Hematopoietic multipotent progenitor cell treated with erythropoietin and hydrocortisone succinate and interleukin-3 and kit ligand, for 6 days (in vitro differentiated cells): ENCODE measurements at regions not wholly inside any gene's neighbourhood (a gene's known extent, or its start where the extent isn't known, plus 50 kb on each side); places are given as distances from the start of the nearest gene placed in this dataset.
"Not testable (repeated sequence)": the region's sequence is repeated elsewhere in the genome, so short reads cannot be mapped to it uniquely, and the experiment has no call there.

Experiments used
- DNase-seq: peaks from one replicate; pipeline ENCODE4 v3.0.0-alpha.2; 2015

- no peak for DNase-seq
These were observed 437.3 kb upstream of the ADAMTSL1 start for GRCh38 chr9:18036422-18037187.

DNA sequence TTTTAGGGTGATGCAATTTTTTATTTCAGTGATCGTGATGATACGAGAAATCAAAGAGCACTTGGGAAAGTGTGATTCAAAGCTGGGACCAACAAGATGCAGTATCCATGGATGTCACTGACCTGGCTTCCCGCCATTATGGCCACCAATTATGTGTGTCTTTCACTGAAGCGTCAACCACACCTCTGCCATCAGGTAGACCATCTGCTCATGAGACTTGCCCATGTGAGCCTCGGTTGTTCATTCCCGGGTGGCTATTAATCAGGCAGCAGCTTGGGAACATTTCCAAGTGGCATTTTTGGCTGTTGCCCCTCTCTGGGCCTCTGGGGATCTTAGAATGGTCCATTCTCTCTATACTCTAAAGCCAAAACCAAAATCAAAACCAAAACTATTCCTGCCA, 436.0 kb upstream of the ADAMTSL1 start:
- DNase-seq, result no peak

DNA sequence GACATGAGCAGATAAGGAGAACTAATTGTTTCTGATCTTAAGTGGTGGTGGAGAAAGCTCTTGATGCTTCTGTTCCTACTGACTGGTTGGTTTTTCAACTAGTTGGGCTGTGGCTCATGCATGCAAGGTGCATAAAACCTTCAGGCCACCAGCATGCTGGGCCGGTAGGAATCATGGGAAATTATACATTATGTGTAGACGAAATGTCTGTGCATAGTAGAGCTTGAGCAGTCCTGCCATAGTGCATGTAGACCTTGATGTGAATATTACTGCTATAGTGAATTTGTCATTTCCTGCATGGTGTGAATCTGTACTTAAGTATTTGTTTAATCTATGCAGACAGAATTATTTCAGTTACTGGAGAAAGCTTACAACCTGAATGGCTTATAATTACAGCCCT, 433.6 kb upstream of the ADAMTSL1 start:
- DNase-seq, result no peak

DNA sequence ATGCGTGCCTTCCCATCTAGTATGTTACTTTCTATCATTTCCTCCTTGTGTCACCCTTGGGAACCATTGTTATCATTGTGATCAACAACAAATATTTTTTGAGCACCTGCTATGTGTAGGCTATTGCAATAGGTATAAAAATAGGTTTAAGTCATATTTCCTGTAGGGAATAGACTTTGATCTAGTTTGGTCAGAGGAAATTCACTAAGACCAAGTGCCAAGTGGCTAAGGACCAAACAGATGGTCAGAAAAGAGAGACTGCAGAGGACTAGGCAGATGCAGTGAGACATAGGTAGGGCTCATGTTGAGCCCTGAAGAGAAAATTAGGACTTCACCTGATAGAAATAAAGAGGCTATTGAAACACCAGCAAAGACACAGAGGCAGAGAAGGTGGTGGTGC, 430.0 kb upstream of the ADAMTSL1 start:
- DNase-seq, result no peak

DNA sequence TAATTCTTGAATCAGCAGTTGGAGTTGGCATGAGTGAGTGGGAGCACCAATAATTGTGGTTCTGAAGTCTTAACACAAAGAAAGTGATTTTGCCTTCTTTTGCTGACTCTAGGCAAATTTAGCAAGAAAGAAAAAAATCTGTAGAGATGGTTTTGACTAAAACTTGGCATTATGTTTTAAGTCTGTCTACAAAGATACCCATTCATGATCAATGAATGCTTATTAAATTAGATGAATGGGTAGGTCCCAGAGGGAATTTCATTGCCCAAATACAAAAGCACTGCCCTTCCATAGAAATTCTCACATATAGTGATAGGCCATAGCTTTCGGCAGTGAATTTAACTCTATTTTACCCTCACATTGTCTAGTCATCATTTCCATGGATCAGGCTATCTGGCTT, 428.6 kb upstream of the ADAMTSL1 start:
- no peak for DNase-seq

DNA sequence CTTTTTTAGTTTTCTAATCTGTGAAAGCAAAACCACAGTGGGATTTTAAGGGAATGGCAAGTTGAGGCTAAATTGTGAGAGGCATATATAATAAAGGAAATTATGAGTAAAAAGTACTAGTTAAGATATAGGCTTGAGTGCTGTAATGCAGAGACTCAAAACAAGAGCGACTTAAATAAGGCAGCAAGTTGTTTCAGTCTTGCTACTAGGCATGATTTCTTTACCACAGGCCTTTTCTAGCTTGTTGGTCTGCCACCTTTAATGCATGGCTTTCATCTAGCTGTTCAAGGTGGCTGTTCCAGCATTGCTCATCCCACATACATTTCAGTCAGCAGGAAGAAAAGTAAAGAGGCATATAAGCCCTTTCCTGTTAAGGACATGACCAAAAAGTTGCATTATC, 427.9 kb upstream of the ADAMTSL1 start:
- no peak for DNase-seq

DNA sequence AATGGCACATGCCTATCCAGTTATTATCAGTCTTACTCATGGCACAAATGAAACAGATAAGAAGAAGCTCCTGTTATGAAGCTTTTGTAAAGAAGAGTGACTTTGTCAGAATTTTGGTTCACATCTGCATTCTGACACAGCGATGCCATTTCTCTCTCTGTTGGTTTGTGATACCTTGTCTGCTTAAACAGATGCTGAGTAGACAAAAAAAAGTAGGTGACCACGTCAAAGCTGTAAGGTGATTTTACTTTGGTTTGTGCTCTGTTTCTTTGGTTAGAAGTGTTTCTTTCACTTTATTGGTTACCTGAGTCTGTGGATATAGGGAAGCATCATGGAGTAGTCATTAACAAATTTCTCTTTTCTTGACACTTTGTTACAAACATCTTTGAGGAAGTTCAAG, 422.3 kb upstream of the ADAMTSL1 start:
- DNase-seq, result no peak

- DNase-seq, result no peak
These were observed 421.9 kb upstream of the ADAMTSL1 start for GRCh38 chr9:18052060-18052459.

DNA sequence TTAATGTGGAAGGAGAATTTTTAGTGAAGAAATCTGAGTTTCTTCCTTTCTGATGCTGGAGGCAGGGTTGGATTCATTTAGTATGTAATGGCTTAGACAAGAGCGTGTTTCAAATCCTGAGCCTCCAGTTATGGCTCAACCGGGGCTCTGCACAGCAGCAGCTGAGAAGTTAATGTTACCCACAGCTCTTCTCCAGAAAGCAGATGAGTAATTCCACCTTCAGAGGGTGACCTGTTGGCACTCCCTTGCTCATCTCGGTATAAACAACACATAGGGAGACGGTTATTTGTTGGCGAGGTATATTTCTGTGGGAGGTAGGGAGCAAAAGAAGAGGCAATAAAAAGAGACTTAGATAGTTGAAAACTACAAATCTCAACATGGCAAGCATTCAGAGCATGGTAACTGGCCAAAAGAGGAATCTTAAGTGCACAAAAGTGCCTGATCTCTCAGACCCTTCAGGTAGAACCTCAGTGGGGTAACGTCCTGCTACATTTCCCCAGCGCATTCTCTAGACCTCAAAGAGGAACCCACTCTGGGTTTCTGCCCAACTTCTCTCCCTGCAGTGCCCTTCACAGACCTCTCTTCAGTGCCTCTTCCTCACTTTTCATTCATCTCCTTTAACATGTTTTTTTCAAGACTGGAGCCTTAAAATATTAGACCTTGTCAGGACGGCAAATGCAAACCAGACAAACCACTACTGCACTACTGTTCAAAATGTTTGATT, 417.5 kb upstream of the ADAMTSL1 start:
- no peak for DNase-seq

GRCh38 chr9:18056993-18057369, 417.0 kb upstream of the ADAMTSL1 start:
- DNase-seq, result no peak

- no peak for DNase-seq
These were observed 415.1 kb upstream of the ADAMTSL1 start for GRCh38 chr9:18058564-18059442.

DNA sequence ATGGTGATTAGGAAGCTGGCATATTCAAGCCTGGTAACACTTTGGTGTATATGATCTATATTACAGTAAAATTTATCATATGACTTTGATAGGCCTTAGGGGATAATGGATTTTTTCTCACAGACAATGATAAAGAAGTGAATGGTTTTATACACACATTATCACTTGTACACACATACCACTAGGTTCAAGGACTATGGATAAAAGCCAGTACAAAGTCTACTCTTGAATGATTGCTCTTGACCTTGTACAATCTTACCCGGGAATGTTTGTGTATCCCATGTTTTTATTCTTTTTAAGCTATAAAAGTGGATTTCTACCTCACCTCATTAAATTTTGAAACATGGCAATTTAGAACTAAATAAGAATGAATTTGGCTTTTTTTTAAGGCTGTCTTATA, 414.5 kb upstream of the ADAMTSL1 start:
- no peak for DNase-seq

GRCh38 chr9:18060269-18060934, 413.6 kb upstream of the ADAMTSL1 start:
- DNase-seq, result peak; percentile 17

DNA sequence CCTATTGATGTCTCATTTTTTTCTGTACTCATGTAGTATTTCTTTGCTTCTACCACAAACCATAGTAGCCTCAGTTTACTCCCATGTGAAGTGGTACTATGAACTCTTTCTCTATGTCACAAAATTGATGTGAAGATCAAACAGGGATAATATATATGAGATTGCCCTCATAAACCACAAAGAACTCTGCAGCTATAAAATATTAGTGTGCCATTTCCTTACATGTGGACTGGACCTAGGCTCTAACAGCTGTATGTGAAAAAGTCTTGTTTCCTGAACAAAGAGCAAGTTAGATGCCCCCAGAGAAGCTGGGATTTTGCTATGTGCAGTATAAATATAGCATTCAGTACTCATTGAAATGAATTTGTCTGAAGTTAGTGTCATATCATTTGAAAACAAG, 412.6 kb upstream of the ADAMTSL1 start:
- no peak for DNase-seq

GRCh38 chr9:18061856-18062255, 412.1 kb upstream of the ADAMTSL1 start:
- DNase-seq, result no peak

DNA sequence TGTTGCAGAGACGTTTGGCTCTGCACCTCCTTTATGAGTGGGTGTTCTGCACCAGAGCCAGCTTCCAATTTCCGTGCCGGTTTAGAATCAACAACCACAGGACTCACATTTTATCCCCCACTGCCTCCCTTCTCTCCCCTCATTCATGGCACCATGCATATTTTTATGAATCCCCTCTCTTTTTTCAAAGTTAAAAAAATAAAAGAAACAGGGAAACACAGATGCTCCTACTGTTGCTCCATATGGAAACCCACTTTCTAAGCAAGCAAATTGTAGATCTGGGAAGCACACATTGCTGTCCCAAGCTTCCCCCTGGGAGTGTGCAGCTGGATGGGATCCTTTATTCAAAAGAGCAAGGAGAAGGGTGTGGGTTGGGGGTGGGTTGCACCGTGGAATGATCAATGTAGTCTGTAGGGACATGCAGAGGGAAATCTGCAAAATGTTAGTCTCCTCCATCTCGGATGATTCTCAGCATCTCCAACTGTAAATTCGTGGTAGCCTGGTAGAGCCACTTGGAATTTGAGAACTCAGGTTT, 410.0 kb upstream of the ADAMTSL1 start:
- no peak for DNase-seq

DNA sequence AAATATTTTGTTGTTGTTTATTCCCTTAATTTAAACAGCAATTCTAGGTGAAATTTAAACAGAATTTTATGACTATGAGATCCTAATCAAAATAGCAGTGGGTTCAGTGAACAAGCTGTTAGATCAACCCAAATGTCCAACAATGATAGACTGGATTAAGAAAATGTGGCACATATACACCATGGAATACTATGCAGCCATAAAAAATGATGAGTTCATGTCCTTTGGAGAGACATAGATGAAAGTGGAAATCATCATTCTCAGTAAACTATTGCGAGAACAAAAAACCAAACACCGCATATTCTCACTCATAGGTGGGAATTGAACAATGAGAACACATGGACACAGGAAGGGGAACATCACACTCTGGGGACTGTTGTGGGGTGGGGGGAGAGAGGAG, 407.3 kb upstream of the ADAMTSL1 start:
- DNase-seq, result not testable (repeated sequence)

DNA sequence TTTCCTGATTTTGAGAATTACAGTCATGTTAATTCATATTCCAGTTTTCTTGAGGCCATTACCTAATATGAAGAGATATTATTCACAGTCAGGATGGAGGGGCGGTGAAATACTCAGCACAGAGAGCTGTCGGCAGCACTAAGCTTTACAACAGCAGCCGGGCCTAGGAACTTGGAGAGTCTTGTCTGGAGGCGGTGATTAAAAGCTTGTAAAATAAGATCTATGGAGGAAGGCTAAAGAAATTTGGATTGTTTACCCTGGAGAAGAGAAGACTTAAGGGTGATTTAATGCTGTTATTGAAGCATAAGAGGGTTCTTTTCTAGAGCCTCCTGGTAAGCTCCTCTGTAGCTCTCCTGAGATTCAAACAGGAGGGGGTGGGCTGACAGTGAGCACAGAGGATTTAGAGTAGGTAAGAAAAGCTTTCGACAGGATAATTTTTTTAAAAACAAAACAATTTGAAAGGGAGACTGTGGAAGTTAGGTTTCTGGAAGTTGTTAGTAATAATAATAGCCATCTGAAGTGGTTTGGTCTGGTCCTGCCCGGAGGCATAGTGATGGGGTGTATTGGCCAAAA, 406.3 kb upstream of the ADAMTSL1 start:
- no peak for DNase-seq

- no peak for DNase-seq
These were observed 405.1 kb upstream of the ADAMTSL1 start for GRCh38 chr9:18068900-18069299.

GRCh38 chr9:18071651-18072060, 402.3 kb upstream of the ADAMTSL1 start:
- DNase-seq, result no peak

DNA sequence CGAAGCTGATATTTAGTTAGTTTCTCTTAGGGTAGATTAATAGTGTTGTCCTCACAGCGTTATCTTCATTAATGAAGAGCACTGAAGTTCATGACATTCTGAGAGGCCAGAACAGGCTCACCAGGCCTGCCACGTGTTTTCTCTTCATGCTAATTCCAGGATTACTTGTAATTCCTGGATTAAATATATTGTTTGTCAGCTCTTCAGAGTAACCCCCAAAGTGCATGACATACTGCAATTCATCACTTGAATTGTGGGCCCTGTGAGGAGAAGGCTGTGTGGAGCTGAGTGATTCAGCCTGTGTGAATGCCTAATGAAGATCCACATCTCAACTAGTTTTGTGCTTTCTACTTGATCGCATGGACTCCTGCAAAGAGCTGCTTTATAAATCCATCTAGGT, 401.0 kb upstream of the ADAMTSL1 start:
- no peak for DNase-seq

DNA sequence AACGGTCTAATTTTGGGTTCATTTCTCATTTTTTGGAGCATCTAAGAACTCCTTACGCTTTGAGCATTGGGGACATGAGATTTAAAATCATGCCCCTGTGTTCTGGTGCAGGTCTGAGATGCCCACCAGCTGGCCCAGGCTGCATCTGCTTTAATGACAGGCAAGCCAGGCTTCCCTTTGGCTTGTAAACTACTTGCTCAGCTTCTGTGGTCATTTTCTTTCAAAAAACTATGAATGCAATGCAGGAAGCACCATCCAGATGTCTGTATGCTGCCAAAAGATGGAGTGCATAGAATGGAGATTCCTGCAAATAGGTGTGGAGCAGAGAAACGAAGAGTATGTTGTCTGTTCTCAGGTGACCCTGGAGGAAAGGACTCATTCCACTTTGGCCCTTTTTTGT, 399.9 kb upstream of the ADAMTSL1 start:
- DNase-seq, result no peak
